ENCODE measurements at regions not wholly inside any gene's neighbourhood (a gene's known extent, or its start where the extent isn't known, plus 50 kb on each side); places are given as distances from the start of the nearest gene placed in this dataset.
"Not testable (repeated sequence)": the region's sequence is repeated elsewhere in the genome, so short reads cannot be mapped to it uniquely, and the experiment has no call there.

- no peak for DNase-seq (ENCODE audit: extremely low spot score)
- CTCF ChIA-PET: no interaction called here
- TF ChIP-seq, protein P1, sequence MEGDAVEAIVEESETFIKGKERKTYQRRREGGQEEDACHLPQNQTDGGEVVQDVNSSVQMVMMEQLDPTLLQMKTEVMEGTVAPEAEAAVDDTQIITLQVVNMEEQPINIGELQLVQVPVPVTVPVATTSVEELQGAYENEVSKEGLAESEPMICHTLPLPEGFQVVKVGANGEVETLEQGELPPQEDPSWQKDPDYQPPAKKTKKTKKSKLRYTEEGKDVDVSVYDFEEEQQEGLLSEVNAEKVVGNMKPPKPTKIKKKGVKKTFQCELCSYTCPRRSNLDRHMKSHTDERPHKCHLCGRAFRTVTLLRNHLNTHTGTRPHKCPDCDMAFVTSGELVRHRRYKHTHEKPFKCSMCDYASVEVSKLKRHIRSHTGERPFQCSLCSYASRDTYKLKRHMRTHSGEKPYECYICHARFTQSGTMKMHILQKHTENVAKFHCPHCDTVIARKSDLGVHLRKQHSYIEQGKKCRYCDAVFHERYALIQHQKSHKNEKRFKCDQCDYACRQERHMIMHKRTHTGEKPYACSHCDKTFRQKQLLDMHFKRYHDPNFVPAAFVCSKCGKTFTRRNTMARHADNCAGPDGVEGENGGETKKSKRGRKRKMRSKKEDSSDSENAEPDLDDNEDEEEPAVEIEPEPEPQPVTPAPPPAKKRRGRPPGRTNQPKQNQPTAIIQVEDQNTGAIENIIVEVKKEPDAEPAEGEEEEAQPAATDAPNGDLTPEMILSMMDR (IDR thresholded peaks at IDR 0.05; ENCODE audit: control extremely low read depth, extremely low read depth, low read depth, missing control alignments): no peak
- POLR2A ChIA-PET: no interaction called here
Measured at GRCh38 chrX:896256-896655, 265.7 kb downstream of the SHOX start.

- TF ChIP-seq, protein P1 (IDR thresholded peaks at IDR 0.05; ENCODE audit: control extremely low read depth, extremely low read depth, low read depth, missing control alignments): no peak
- DNase-seq (ENCODE audit: extremely low spot score): no peak
- POLR2A ChIA-PET: no interaction called here
- CTCF ChIA-PET: no interaction called here
Measured at GRCh38 chrX:889966-890651, 259.5 kb downstream of the SHOX start.

GRCh38 chrX:887724-888123 lies 257.1 kb downstream of the SHOX start:
- DNase-seq (ENCODE audit: extremely low spot score); POLR2A ChIA-PET; CTCF ChIA-PET: not testable (repeated sequence)

- DNase-seq (ENCODE audit: extremely low spot score): no peak
- ChIA-PET CTCF (no interaction called here), POLR2A (no interaction called here)
- TF ChIP-seq, protein P1 (IDR thresholded peaks at IDR 0.05; ENCODE audit: control extremely low read depth, extremely low read depth, low read depth, missing control alignments): no peak
Measured at GRCh38 chrX:883588-883987, 253.0 kb downstream of the SHOX start.

GRCh38 chrX:879756-880698 lies 249.4 kb downstream of the SHOX start:
- CTCF ChIA-PET; POLR2A ChIA-PET; DNase-seq (ENCODE audit: extremely low spot score): not testable (repeated sequence)

GRCh38 chrX:874061-874460 lies 243.5 kb downstream of the SHOX start:
- TF ChIP-seq, protein P1 (IDR thresholded peaks at IDR 0.05; ENCODE audit: control extremely low read depth, extremely low read depth, low read depth, missing control alignments): no peak
- DNase-seq (ENCODE audit: extremely low spot score): no peak
- ChIA-PET CTCF (no interaction called here), POLR2A (no interaction called here)

- no peak for DNase-seq (ENCODE audit: extremely low spot score)
- ChIA-PET CTCF (no interaction called here), POLR2A (no interaction called here)
- TF ChIP-seq, protein P1 (IDR thresholded peaks at IDR 0.05; ENCODE audit: control extremely low read depth, extremely low read depth, low read depth, missing control alignments): no peak
Measured at GRCh38 chrX:873016-873415, 242.4 kb downstream of the SHOX start.

Data from GM10248 (cell line).